Glutamatergic neuron (in vitro differentiated cells): ENCODE measurements at regions not wholly inside any gene's neighbourhood (a gene's known extent, or its start where the extent isn't known, plus 50 kb on each side); places are given as distances from the start of the nearest gene placed in this dataset.

Experiments
- DNase-seq: peaks from one replicate; pipeline ENCODE4 v3.0.0; 2022
- H3K27ac Mint-ChIP-seq: one replicate; pipeline ENCODE4 v1.8.0; 2020; ENCODE audit warnings: mild to moderate bottlenecking, mixed read lengths, inconsistent platforms; ENCODE audit not compliant: unreplicated experiment
- H3K27me3 Mint-ChIP-seq: one replicate; pipeline ENCODE4 v1.8.0; 2020; ENCODE audit warnings: mild to moderate bottlenecking, moderate library complexity, mixed read lengths, inconsistent platforms; ENCODE audit not compliant: unreplicated experiment
- H3K36me3 Mint-ChIP-seq: one replicate; pipeline ENCODE4 v1.8.0; 2020; ENCODE audit warnings: mild to moderate bottlenecking, mixed read lengths, inconsistent platforms; ENCODE audit not compliant: unreplicated experiment
- H3K4me1 Mint-ChIP-seq: one replicate; pipeline ENCODE4 v1.8.0; 2020; ENCODE audit warnings: mild to moderate bottlenecking, low read depth, mixed read lengths, inconsistent platforms; ENCODE audit not compliant: unreplicated experiment
- H3K4me3 Mint-ChIP-seq: one replicate; pipeline ENCODE4 v1.8.0; 2020; ENCODE audit warnings: mild to moderate bottlenecking, mixed read lengths, inconsistent platforms; ENCODE audit not compliant: unreplicated experiment
- H3K9me3 Mint-ChIP-seq: one replicate; pipeline ENCODE4 v1.8.0; 2020; ENCODE audit warnings: mild to moderate bottlenecking, moderate library complexity, mixed read lengths, inconsistent platforms; ENCODE audit not compliant: unreplicated experiment
- TF ChIP-seq, protein P1 (sequence below): fragments of 200-600 bp; sonication (generic); IDR thresholded peaks from one replicate; pipeline ENCODE4 v1.5.0; 2021; ENCODE audit not compliant: partially characterized antibody, unreplicated experiment

DNA sequence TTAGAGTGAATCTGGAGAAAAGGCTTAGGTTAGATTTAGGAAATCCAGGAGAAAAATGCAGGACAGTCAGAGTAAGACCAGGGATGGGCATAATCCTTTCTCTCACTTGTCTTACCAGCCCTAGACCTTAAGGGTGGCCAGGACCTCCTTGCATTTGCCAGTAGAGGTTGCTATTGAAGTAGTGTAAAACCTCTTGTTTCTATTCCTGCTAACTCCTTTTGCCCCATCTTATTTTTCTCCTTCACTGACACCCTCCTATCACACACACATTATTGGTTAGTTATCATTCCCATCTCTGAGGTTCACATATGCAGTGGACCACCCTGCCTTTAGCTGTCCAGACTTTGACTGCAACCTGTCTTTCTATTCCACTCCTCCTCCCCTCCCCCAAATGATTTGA is 75.0 kb upstream of the MACF1 start:
- H3K36me3 Mint-ChIP-seq, result no peaks in the 10 kb centered on the region
- H3K9me3 Mint-ChIP-seq, result peaks cover 2% of the 10 kb centered on the region
- peaks cover 21% of the 10 kb centered on the region for H3K4me1 Mint-ChIP-seq
- no peak overlapping the region for H3K27ac Mint-ChIP-seq
- TF ChIP-seq, protein P1, sequence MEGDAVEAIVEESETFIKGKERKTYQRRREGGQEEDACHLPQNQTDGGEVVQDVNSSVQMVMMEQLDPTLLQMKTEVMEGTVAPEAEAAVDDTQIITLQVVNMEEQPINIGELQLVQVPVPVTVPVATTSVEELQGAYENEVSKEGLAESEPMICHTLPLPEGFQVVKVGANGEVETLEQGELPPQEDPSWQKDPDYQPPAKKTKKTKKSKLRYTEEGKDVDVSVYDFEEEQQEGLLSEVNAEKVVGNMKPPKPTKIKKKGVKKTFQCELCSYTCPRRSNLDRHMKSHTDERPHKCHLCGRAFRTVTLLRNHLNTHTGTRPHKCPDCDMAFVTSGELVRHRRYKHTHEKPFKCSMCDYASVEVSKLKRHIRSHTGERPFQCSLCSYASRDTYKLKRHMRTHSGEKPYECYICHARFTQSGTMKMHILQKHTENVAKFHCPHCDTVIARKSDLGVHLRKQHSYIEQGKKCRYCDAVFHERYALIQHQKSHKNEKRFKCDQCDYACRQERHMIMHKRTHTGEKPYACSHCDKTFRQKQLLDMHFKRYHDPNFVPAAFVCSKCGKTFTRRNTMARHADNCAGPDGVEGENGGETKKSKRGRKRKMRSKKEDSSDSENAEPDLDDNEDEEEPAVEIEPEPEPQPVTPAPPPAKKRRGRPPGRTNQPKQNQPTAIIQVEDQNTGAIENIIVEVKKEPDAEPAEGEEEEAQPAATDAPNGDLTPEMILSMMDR, result no peak
- H3K27me3 Mint-ChIP-seq, result no peaks in the 10 kb centered on the region
- no peak overlapping the region for H3K4me3 Mint-ChIP-seq
- no peak for DNase-seq

DNA sequence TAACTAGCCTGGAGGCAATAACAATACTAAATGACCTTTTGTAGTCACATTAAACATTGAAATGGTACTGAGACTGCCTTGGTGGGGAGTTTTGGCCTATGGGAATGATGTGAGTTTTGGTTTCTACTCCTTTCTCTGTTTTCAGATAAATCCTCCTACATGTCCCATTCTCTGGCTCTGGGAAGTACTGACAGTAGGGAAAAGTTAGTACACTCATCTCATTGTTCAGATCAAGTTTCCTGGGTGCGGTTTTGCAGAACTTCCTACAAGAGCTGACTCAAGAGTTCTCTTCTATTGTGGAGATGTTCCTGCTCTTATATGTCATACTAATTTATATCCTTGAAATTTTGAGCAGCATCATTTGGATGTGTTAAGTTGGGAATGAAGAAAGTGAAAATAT is 74.2 kb upstream of the MACF1 start:
- no peak overlapping the region for H3K27ac Mint-ChIP-seq
- no peak overlapping the region for H3K4me3 Mint-ChIP-seq
- no peak for DNase-seq
- no peaks in the 10 kb centered on the region for H3K27me3 Mint-ChIP-seq
- H3K9me3 Mint-ChIP-seq, result peaks cover 2% of the 10 kb centered on the region
- H3K36me3 Mint-ChIP-seq, result no peaks in the 10 kb centered on the region
- TF ChIP-seq, protein P1, result no peak
- H3K4me1 Mint-ChIP-seq, result peaks cover 21% of the 10 kb centered on the region

DNA sequence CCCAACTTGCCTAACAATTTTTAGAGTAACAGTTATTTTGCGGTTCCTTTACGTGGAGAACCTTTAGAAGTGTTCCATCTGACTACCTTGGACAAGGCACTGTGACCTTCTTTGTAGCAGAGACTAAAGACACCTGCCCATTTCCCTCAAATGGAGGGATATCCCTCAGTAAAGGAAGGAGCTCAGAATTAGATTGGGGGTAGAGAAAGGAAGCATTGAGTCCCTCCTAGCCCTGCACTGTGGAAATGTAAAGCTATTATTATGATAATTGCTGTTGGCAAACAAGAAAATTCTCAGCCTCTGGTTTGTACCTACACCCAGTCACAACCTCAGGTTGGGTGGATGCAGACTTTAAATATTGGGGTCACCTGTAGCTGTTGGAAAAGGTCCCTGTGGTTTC is 72.6 kb upstream of the MACF1 start:
- H3K9me3 Mint-ChIP-seq, result peaks cover 2% of the 10 kb centered on the region
- DNase-seq, result no peak
- no peaks in the 10 kb centered on the region for H3K27me3 Mint-ChIP-seq
- no peaks in the 10 kb centered on the region for H3K36me3 Mint-ChIP-seq
- H3K4me1 Mint-ChIP-seq, result peaks cover 21% of the 10 kb centered on the region
- TF ChIP-seq, protein P1, result no peak
- H3K4me3 Mint-ChIP-seq, result no peak overlapping the region
- H3K27ac Mint-ChIP-seq, result no peak overlapping the region

DNA sequence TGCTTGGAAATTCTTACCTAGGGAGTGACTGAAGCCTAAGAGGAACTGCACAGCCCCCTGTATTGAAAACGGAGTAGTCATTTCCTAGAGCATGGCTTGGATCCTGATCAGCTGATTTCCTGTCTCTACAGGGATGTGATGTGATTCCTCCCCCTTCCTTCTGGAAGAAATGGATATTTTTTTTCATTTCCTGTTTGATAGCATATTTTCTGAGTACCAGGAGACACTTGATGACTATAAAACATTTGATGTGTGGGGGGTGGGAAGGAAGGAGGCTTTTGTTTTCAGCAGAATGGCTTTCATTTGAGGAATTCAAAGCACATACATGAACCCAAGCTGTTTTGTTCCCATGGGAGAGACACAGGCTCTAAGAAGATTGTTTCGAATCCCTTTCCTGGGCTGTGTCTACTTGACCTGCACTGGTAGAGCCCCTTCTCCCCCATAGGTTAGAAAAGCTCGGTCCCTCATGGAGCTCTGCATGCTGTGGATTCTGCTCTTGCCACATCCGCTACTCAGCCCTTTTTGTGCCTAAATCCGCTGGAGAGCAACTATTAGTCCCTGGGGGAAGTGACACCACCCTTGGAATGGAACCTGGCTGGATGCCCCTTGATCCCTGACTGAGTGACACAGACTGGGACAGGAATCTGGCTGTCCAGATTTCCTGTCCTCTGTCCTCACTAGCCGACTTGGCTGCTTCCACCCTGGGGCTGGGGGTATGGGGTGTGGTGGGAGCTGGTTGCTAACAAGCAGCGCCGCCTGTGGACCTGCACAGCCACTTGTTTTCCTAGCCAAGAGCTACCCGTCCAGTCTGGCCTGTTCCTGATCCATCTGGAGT is 71.8 kb upstream of the MACF1 start:
- H3K36me3 Mint-ChIP-seq, result no peaks in the 10 kb centered on the region
- DNase-seq, result peak; percentile 78
- H3K9me3 Mint-ChIP-seq, result peaks cover 2% of the 10 kb centered on the region
- peak overlapping the region; percentile 85 for H3K27ac Mint-ChIP-seq
- H3K4me3 Mint-ChIP-seq, result peak overlapping the region; percentile 26
- peaks cover 21% of the 10 kb centered on the region for H3K4me1 Mint-ChIP-seq
- no peaks in the 10 kb centered on the region for H3K27me3 Mint-ChIP-seq
- TF ChIP-seq, protein P1, result no peak

DNA sequence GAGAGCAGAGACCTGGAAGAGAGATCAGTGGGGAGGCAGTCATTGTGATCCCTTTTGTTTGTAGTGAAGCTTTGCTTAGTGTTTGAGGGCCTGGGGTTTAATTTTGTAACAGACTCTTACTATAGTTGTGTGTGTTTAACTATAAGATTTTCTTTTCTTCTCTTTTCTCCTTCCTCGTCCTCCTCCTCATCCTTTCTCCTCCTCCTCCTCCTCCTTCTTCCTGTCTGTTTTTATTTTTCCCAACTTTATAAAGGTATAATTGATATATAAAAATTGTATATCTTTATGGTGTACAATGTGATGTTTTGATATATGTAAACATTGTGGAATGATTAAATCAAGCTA is 71.2 kb upstream of the MACF1 start:
- no peak for DNase-seq
- peak overlapping the region; percentile 26 for H3K4me3 Mint-ChIP-seq
- H3K4me1 Mint-ChIP-seq, result peaks cover 21% of the 10 kb centered on the region
- peaks cover 2% of the 10 kb centered on the region for H3K9me3 Mint-ChIP-seq
- no peaks in the 10 kb centered on the region for H3K36me3 Mint-ChIP-seq
- no peaks in the 10 kb centered on the region for H3K27me3 Mint-ChIP-seq
- TF ChIP-seq, protein P1, result no peak
- H3K27ac Mint-ChIP-seq, result peak overlapping the region; percentile 85
